ENCODE measurements at regions not wholly inside any gene's neighbourhood (a gene's known extent, or its start where the extent isn't known, plus 50 kb on each side); places are given as distances from the start of the nearest gene placed in this dataset.

- ChIA-PET CTCF (no interaction called here), POLR2A (no interaction called here)
- no peak for DNase-seq (ENCODE audit: extremely low spot score)
- TF ChIP-seq BHLHE40 (IDR thresholded peaks at IDR 0.05; ENCODE audit: borderline replicate concordance) (no peak), ZNF384 (IDR thresholded peaks at IDR 0.05) (no peak), LEF1 (IDR thresholded peaks at IDR 0.05; ENCODE audit: borderline replicate concordance) (no peak), ARNT (IDR thresholded peaks at IDR 0.05) (no peak), SP1 (IDR thresholded peaks at IDR 0.05) (no peak)
Observed at GRCh38 chr20:7327810-7328209, 560.3 kb downstream of the BMP2 start.

- ChIA-PET CTCF (no interaction called here), POLR2A (no interaction called here)
- no peak for DNase-seq (ENCODE audit: extremely low spot score)
- TF ChIP-seq LEF1 (IDR thresholded peaks at IDR 0.05; ENCODE audit: borderline replicate concordance) (no peak), L3MBTL2 (conservative IDR thresholded peaks at IDR 0.05) (no peak), FOXM1 (IDR thresholded peaks at IDR 0.05; ENCODE audit: borderline replicate concordance) (no peak), FOXA1 (IDR thresholded peaks at IDR 0.05) (no peak), HDGF (IDR thresholded peaks at IDR 0.05; ENCODE audit: borderline replicate concordance) (no peak), SP1 (IDR thresholded peaks at IDR 0.05) (no peak), CTBP1 (IDR thresholded peaks at IDR 0.05; ENCODE audit: borderline replicate concordance) (no peak), BHLHE40 (IDR thresholded peaks at IDR 0.05; ENCODE audit: borderline replicate concordance) (no peak), ARNT (IDR thresholded peaks at IDR 0.05) (no peak), NFRKB (IDR thresholded peaks at IDR 0.05) (no peak), PKNOX1 (IDR thresholded peaks at IDR 0.05) (no peak), SUZ12 (IDR thresholded peaks at IDR 0.05) (no peak), TARDBP (IDR thresholded peaks at IDR 0.05) (no peak), FOXK2 (IDR thresholded peaks at IDR 0.05) (no peak), ELF4 (IDR thresholded peaks at IDR 0.05) (no peak), ZNF384 (IDR thresholded peaks at IDR 0.05) (no peak)
Observed at GRCh38 chr20:7330850-7331249, 563.4 kb downstream of the BMP2 start.

- POLR2A ChIA-PET: no interaction called here
- DNase-seq (ENCODE audit: extremely low spot score): no peak
- CTCF ChIA-PET: no interaction called here
- TF ChIP-seq FOXM1 (IDR thresholded peaks at IDR 0.05; ENCODE audit: borderline replicate concordance) (no peak), CTBP1 (IDR thresholded peaks at IDR 0.05; ENCODE audit: borderline replicate concordance) (no peak), LEF1 (IDR thresholded peaks at IDR 0.05; ENCODE audit: borderline replicate concordance) (no peak), NFRKB (IDR thresholded peaks at IDR 0.05) (no peak), ARNT (IDR thresholded peaks at IDR 0.05) (no peak), HDGF (IDR thresholded peaks at IDR 0.05; ENCODE audit: borderline replicate concordance) (no peak), SP1 (IDR thresholded peaks at IDR 0.05) (no peak), BHLHE40 (IDR thresholded peaks at IDR 0.05; ENCODE audit: borderline replicate concordance) (no peak), SUZ12 (IDR thresholded peaks at IDR 0.05) (no peak), FOXA1 (IDR thresholded peaks at IDR 0.05) (no peak), L3MBTL2 (conservative IDR thresholded peaks at IDR 0.05) (no peak), FOXK2 (IDR thresholded peaks at IDR 0.05) (no peak), ZNF384 (IDR thresholded peaks at IDR 0.05) (no peak), PKNOX1 (IDR thresholded peaks at IDR 0.05) (no peak), TARDBP (IDR thresholded peaks at IDR 0.05) (no peak), ELF4 (IDR thresholded peaks at IDR 0.05) (no peak)
Observed at GRCh38 chr20:7332169-7332568, 564.7 kb downstream of the BMP2 start.

- ChIA-PET CTCF (no interaction called here), POLR2A (no interaction called here)
- TF ChIP-seq FOXK2 (IDR thresholded peaks at IDR 0.05): no peak
- no peak for TF ChIP-seq PKNOX1 (IDR thresholded peaks at IDR 0.05)
- TF ChIP-seq ZNF384 (IDR thresholded peaks at IDR 0.05): no peak
- no peak for TF ChIP-seq NFRKB (IDR thresholded peaks at IDR 0.05)
- no peak for TF ChIP-seq L3MBTL2 (conservative IDR thresholded peaks at IDR 0.05)
- TF ChIP-seq LEF1 (IDR thresholded peaks at IDR 0.05; ENCODE audit: borderline replicate concordance): no peak
- TF ChIP-seq ARNT (IDR thresholded peaks at IDR 0.05): no peak
- TF ChIP-seq BHLHE40 (IDR thresholded peaks at IDR 0.05; ENCODE audit: borderline replicate concordance): no peak
- TF ChIP-seq HDGF (IDR thresholded peaks at IDR 0.05; ENCODE audit: borderline replicate concordance): no peak
- no peak for TF ChIP-seq FOXM1 (IDR thresholded peaks at IDR 0.05; ENCODE audit: borderline replicate concordance)
- no peak for TF ChIP-seq TARDBP (IDR thresholded peaks at IDR 0.05)
- TF ChIP-seq CTBP1 (IDR thresholded peaks at IDR 0.05; ENCODE audit: borderline replicate concordance): no peak
- no peak for TF ChIP-seq FOXA1 (IDR thresholded peaks at IDR 0.05)
- no peak for TF ChIP-seq ELF4 (IDR thresholded peaks at IDR 0.05)
- TF ChIP-seq SP1 (IDR thresholded peaks at IDR 0.05): no peak
- no peak for TF ChIP-seq SUZ12 (IDR thresholded peaks at IDR 0.05)
- no peak for DNase-seq (ENCODE audit: extremely low spot score)
Observed at GRCh38 chr20:7333841-7334240, 566.4 kb downstream of the BMP2 start.

- DNase-seq (ENCODE audit: extremely low spot score): no peak
- TF ChIP-seq TARDBP (IDR thresholded peaks at IDR 0.05): no peak
- TF ChIP-seq CTBP1 (IDR thresholded peaks at IDR 0.05; ENCODE audit: borderline replicate concordance): no peak
- no peak for TF ChIP-seq ELF4 (IDR thresholded peaks at IDR 0.05)
- TF ChIP-seq L3MBTL2 (conservative IDR thresholded peaks at IDR 0.05): no peak
- TF ChIP-seq LEF1 (IDR thresholded peaks at IDR 0.05; ENCODE audit: borderline replicate concordance): no peak
- TF ChIP-seq HDGF (IDR thresholded peaks at IDR 0.05; ENCODE audit: borderline replicate concordance): no peak
- no peak for TF ChIP-seq ZNF384 (IDR thresholded peaks at IDR 0.05)
- no peak for TF ChIP-seq PKNOX1 (IDR thresholded peaks at IDR 0.05)
- no peak for TF ChIP-seq SP1 (IDR thresholded peaks at IDR 0.05)
- no peak for TF ChIP-seq FOXK2 (IDR thresholded peaks at IDR 0.05)
- TF ChIP-seq FOXM1 (IDR thresholded peaks at IDR 0.05; ENCODE audit: borderline replicate concordance): no peak
- TF ChIP-seq FOXA1 (IDR thresholded peaks at IDR 0.05): no peak
- ChIA-PET POLR2A (no interaction called here), CTCF (no interaction called here)
Observed at GRCh38 chr20:7346026-7346425, 578.5 kb downstream of the BMP2 start.
